HL-60 (cell line): ENCODE measurements at regions not wholly inside any gene's neighbourhood (a gene's known extent, or its start where the extent isn't known, plus 50 kb on each side); places are given as distances from the start of the nearest gene placed in this dataset.

Experiments
- DNase-seq, 2 experiments: peaks; one replicate each; pipeline ENCODE4 v3.0.0-alpha.2; 2010 to 2020; ENCODE audit warnings: low read depth in 1 of 2, low spot score in 1 of 2
- H3K27ac ChIP-seq: fragments of 250-450 bp; sonication (Bioruptor Pico); replicated peaks from 2 replicates; pipeline ENCODE4 v1.5.1; 2020; ENCODE audit warnings: mild to moderate bottlenecking, moderate library complexity
- H3K27me3 ChIP-seq: fragments of 250-450 bp; sonication (Bioruptor Pico); 2 replicates; pipeline ENCODE4 v1.5.1; 2021; ENCODE audit warnings: mild to moderate bottlenecking, moderate library complexity; ENCODE audit not compliant: insufficient read depth, poor library complexity, severe bottlenecking
- H3K4me3 ChIP-seq: replicated peaks from 2 replicates; pipeline ENCODE4 v1.5.1; 2011; ENCODE audit warnings: mild to moderate bottlenecking, control low read depth, low read length; ENCODE audit not compliant: insufficient read depth
- CTCF ChIP-seq: IDR thresholded peaks from one replicate; pipeline ENCODE4 v1.5.1; 2011; ENCODE audit warnings: low read length, control low read depth, inconsistent platforms; ENCODE audit not compliant: insufficient read depth
- GABPA ChIP-seq: IDR thresholded peaks from 2 replicates; pipeline ENCODE4 v1.6.1; 2012; ENCODE audit warnings: low read depth
- POLR2AphosphoS5 ChIP-seq: IDR thresholded peaks from 2 replicates; pipeline ENCODE4 v1.6.1; 2012; ENCODE audit warnings: low read depth
- REST ChIP-seq: IDR thresholded peaks from 2 replicates; pipeline ENCODE4 v1.6.1; 2012; ENCODE audit warnings: low read depth; ENCODE audit not compliant: insufficient replicate concordance
- SPI1 ChIP-seq: IDR thresholded peaks from 2 replicates; pipeline ENCODE4 v1.6.1; 2012; ENCODE audit warnings: low read depth, mild to moderate bottlenecking, borderline replicate concordance

- TF ChIP-seq CTCF = no peak
- H3K4me3 ChIP-seq = no peak overlapping the region
- H3K27ac ChIP-seq = no peak overlapping the region
- no peaks in the 10 kb centered on the region for H3K27me3 ChIP-seq
- DNase-seq = no peak
Measured at GRCh38 chr9:71544464-71544863, 223.8 kb downstream of the CEMIP2 start.

- TF ChIP-seq SPI1 = no peak
- no peak for TF ChIP-seq CTCF
- TF ChIP-seq GABPA = no peak
- TF ChIP-seq REST = no peak
- no peak for TF ChIP-seq POLR2AphosphoS5
- no peak overlapping the region for H3K4me3 ChIP-seq
- H3K27ac ChIP-seq = no peak overlapping the region
- H3K27me3 ChIP-seq = no peaks in the 10 kb centered on the region
- no peak for DNase-seq
Measured at GRCh38 chr9:71541436-71541835, 226.9 kb downstream of the CEMIP2 start.

GRCh38 chr9:71524996-71525580, 243.2 kb downstream of the CEMIP2 start:
- Histone ChIP-seq H3K27ac (no peak overlapping the region), H3K4me3 (no peak overlapping the region), H3K27me3 (no peaks in the 10 kb centered on the region)
- DNase-seq = no peak
- TF ChIP-seq POLR2AphosphoS5 (no peak), GABPA (no peak), CTCF (no peak), REST (no peak), SPI1 (no peak)

GRCh38 chr9:71524516-71524915, 243.8 kb downstream of the CEMIP2 start:
- no peak overlapping the region for H3K27ac ChIP-seq
- no peak overlapping the region for H3K4me3 ChIP-seq
- DNase-seq = no peak
- H3K27me3 ChIP-seq = no peaks in the 10 kb centered on the region
- TF ChIP-seq CTCF (no peak), POLR2AphosphoS5 (no peak), SPI1 (no peak), REST (no peak), GABPA (no peak)
